SK-N-SH (cell line): ENCODE measurements at regions not wholly inside any gene's neighbourhood (a gene's known extent, or its start where the extent isn't known, plus 50 kb on each side); places are given as distances from the start of the nearest gene placed in this dataset.

ENCODE experiments used
- ELF1 ChIP-seq: IDR thresholded peaks from 2 replicates; pipeline ENCODE4 v1.4.0; 2012
- EZH2phosphoT487 ChIP-seq: fragments of 200-600 bp; sonication (generic); IDR thresholded peaks from 2 replicates; pipeline ENCODE4 v1.6.1; 2017; ENCODE audit warnings: low read depth, mixed run types, mild to moderate bottlenecking, antibody characterized with exemption, moderate library complexity, borderline replicate concordance
- MAX ChIP-seq: IDR thresholded peaks from 2 replicates; pipeline ENCODE4 v1.4.0; 2012; ENCODE audit warnings: low read depth
- MXI1 ChIP-seq: IDR thresholded peaks from 2 replicates; pipeline ENCODE4 v1.6.1; 2012; ENCODE audit warnings: mild to moderate bottlenecking, low read depth, low read length, improper control_type of control experiment
- POLR2AphosphoS5 ChIP-seq: IDR thresholded peaks from 2 replicates; pipeline ENCODE4 v1.6.1; 2012; ENCODE audit warnings: low read depth, low read length
- REST ChIP-seq: IDR thresholded peaks from 2 replicates; pipeline ENCODE4 v1.6.1; 2012; ENCODE audit warnings: mild to moderate bottlenecking, low read depth, low read length, moderate library complexity
- RFX5 ChIP-seq: IDR thresholded peaks from 2 replicates; pipeline ENCODE4 v1.6.1; 2012; ENCODE audit warnings: mild to moderate bottlenecking, improper control_type of control experiment, low read length
- TCF12 ChIP-seq: IDR thresholded peaks from 2 replicates; pipeline ENCODE4 v1.4.0; 2012
- YY1 ChIP-seq: IDR thresholded peaks from 2 replicates; pipeline ENCODE4 v1.4.0; 2012; ENCODE audit warnings: low read depth, mild to moderate bottlenecking
- TF ChIP-seq, protein P1 (sequence below): fragments of 200-600 bp; sonication (generic); IDR thresholded peaks from 2 replicates; pipeline ENCODE4 v1.6.1; 2017; ENCODE audit warnings: antibody characterized with exemption, mild to moderate bottlenecking, moderate library complexity

DNA sequence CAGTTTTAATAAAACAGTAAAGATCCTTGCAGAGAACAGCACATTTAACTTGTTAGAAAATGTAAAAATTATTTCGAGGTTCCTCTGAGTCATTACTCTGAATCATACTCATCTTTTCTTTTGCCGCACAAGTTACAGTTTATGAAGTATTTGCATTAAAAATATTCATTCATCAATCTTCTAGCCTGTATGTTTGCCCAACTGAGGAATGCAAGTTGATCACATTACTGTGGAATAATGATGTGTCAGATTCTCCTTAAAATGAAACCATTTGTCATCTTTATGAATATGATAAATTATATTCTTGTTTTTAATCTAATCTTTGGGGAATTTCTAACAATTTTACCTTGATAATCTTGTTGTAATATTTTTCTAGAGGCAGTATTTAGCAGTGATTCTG, 340.4 kb upstream of the OPRM1 start:
- TF ChIP-seq, protein P1, sequence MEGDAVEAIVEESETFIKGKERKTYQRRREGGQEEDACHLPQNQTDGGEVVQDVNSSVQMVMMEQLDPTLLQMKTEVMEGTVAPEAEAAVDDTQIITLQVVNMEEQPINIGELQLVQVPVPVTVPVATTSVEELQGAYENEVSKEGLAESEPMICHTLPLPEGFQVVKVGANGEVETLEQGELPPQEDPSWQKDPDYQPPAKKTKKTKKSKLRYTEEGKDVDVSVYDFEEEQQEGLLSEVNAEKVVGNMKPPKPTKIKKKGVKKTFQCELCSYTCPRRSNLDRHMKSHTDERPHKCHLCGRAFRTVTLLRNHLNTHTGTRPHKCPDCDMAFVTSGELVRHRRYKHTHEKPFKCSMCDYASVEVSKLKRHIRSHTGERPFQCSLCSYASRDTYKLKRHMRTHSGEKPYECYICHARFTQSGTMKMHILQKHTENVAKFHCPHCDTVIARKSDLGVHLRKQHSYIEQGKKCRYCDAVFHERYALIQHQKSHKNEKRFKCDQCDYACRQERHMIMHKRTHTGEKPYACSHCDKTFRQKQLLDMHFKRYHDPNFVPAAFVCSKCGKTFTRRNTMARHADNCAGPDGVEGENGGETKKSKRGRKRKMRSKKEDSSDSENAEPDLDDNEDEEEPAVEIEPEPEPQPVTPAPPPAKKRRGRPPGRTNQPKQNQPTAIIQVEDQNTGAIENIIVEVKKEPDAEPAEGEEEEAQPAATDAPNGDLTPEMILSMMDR: no peak
- TF ChIP-seq RFX5 (no peak), TCF12 (no peak), MXI1 (no peak), POLR2AphosphoS5 (no peak), ELF1 (no peak), REST (no peak), EZH2phosphoT487 (no peak), YY1 (no peak), MAX (no peak)
